GM13977 (cell line): ENCODE measurements at regions not wholly inside any gene's neighbourhood (a gene's known extent, or its start where the extent isn't known, plus 50 kb on each side); places are given as distances from the start of the nearest gene placed in this dataset.
"Not testable (repeated sequence)": the region's sequence is repeated elsewhere in the genome, so short reads cannot be mapped to it uniquely, and the experiment has no call there.

Experiments
- DNase-seq: peaks from one replicate; pipeline ENCODE4 v3.0.0; 2012; ENCODE audit warnings: low spot score
- in situ Hi-C: fragments of 300-500 bp; cut with MboI; formaldehyde crosslinking; loops from one replicate; pipeline ENCODE4 v1.12.0; 2022; ENCODE audit warnings: low sequenced_read_pairs, low pct_unique_long_range_greater_than_20kb, mixed read lengths, inconsistent platforms; ENCODE audit not compliant: unreplicated experiment
- TF ChIP-seq, protein P1 (sequence below): IDR thresholded peaks from 2 replicates; pipeline ENCODE4 v1.5.1; 2012; ENCODE audit warnings: mild to moderate bottlenecking, control low read depth; ENCODE audit not compliant: insufficient read depth; ENCODE audit errors: extremely low read depth, missing control alignments

DNA sequence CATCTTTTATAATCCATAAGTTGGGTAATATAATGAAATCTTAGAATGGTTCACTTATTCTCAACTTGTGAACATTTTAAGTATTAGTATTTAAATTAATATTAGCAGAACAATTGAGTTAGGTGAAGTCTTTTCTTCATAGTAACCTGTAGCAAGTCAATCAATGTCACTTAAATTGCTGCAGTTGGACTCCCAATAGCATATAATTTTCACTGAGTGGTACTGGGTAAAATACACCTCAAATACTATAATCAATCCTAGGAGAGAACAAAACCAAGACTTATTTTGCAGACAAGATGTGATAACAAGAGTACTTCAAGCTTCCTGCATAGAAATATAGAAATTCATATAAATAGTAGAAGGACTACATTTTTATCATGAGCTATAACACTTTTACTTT is 677.9 kb upstream of the LRRN3 start:
- no peak for DNase-seq
- in situ Hi-C loops, result no loop called here
- TF ChIP-seq, protein P1, sequence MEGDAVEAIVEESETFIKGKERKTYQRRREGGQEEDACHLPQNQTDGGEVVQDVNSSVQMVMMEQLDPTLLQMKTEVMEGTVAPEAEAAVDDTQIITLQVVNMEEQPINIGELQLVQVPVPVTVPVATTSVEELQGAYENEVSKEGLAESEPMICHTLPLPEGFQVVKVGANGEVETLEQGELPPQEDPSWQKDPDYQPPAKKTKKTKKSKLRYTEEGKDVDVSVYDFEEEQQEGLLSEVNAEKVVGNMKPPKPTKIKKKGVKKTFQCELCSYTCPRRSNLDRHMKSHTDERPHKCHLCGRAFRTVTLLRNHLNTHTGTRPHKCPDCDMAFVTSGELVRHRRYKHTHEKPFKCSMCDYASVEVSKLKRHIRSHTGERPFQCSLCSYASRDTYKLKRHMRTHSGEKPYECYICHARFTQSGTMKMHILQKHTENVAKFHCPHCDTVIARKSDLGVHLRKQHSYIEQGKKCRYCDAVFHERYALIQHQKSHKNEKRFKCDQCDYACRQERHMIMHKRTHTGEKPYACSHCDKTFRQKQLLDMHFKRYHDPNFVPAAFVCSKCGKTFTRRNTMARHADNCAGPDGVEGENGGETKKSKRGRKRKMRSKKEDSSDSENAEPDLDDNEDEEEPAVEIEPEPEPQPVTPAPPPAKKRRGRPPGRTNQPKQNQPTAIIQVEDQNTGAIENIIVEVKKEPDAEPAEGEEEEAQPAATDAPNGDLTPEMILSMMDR, result no peak

DNA sequence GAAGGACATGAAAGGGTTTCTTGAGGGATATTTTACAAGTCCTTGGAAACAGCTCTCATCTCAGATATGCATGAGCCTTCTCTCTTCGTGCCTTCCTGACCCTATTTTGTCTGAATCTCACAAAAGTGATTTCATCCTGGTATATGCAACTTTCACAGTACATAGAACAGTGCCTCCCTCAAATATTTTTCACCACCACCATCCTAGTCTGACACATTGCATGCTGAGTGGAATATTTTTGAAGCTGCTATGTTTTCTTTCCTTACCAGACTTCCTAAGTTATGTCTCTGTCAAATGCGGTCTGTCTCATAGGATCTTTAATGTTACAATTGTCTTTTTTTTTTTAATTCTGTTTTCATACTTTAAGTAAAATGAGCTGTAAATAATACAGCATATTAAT is 673.3 kb upstream of the LRRN3 start:
- TF ChIP-seq, protein P1, result no peak
- in situ Hi-C loops, result no loop called here

DNA sequence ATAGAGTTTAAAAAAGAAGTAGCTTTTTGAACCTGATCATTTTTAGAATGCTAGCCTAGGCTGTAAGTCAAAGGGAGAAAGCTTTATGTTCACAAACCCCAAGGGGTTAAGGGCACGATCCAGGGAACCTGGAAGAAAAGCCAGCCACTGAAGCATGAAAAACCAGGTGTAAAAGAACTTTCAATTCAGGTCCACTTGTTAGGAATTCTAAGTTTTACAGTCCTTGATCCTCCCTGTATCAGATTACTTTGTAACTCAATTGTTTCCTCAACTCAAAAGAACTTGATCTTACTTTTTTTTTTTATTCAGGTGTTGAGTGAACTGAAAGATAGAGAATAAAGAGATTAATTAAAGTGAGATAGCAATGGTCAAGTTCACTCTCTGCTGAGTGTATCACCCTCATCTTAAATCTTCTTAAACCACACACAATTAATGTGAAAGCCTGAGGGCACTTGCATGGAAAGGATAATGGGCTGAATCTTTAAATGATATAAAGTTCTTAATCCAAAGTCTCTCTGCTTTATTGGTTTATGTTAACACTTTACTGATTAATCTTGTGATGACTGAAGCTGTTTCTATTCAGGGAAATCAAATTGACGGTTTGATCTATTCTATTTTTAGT is 672.2 kb upstream of the LRRN3 start:
- no peak for DNase-seq
- in situ Hi-C loops, result no loop called here
- TF ChIP-seq, protein P1, result no peak

More for the DNA sequence above, 673.3 kb upstream of the LRRN3 start:
- no peak for DNase-seq

DNA sequence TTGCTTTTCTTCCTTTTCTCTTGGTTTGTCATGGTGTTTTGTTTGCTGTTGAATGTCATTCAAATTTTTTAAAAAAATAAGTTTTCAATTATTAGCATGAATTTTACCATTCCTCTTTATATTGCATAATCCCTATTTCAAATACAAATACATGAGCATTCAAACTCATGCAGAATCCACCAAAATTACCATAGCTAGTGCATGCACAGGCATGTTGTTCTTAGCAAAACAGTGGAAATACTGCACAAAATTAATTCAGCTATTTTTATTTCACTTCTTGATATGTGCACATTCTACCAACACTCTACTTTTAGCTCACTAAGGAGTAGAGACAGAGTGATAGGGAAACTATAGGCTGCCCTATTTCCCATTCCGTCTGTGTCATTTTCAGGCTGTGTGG is 670.1 kb upstream of the LRRN3 start:
- no peak for DNase-seq
- in situ Hi-C loops, result no loop called here
- TF ChIP-seq, protein P1, result no peak

DNA sequence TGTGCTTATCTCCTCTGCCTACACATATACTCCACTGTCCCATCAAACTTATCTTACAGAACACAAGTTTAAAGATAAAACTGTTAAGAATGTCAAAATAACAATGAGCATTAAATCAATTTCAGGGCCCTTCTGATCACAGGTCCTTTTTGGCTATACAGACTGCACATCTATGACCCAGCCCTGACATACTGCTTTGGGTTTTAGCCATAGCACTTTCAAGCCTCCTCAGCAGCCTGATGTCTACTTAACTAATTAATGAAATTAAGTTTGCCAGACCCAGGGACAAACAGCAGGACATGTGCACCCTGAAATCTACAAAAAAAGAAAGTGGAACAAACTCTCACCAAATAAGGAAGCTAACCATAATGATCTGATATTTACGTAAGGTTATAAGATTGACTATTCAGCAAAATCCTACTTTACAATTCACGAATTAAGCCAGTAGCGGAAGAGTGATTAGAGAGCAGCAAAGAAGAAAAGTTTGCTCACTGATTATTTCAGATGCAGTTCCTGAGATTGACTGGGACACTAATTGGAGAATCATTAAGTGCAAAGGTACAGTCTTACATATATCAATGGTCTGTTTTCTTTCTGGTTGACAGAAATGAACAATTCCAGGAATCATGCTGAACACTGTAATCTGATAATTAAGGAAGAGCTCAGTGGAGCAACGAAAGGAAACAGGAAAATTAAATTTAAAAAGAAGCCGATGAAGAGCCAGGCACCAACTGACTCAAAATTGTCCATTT is 669.3 kb upstream of the LRRN3 start:
- no peak for DNase-seq
- in situ Hi-C loops, result no loop called here
- TF ChIP-seq, protein P1, result no peak

DNA sequence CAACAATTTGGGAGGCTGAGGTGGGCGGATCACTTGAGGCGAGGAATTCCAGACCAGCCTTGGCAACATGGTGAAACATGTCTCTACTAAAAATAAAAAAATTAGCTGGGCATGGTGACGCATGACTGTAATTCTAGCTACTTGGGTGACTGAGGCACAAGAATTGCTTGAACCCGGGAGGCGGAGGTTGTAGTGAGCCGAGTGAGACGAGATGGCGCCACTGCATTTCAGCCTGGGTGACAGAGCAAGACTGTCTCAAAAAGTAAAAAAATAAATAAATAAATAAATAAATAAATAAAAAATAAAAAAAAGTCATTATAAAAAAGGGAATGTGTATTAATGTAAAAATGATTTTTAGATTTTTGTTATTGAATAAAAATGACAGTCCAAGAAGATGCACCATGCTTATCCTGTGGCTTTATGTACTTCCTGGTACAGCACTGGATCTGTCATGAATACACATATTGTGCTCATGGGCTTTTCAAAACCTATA is 658.8 kb upstream of the LRRN3 start:
- no peak for DNase-seq
- in situ Hi-C loops, result no loop called here
- TF ChIP-seq, protein P1, result no peak

DNA sequence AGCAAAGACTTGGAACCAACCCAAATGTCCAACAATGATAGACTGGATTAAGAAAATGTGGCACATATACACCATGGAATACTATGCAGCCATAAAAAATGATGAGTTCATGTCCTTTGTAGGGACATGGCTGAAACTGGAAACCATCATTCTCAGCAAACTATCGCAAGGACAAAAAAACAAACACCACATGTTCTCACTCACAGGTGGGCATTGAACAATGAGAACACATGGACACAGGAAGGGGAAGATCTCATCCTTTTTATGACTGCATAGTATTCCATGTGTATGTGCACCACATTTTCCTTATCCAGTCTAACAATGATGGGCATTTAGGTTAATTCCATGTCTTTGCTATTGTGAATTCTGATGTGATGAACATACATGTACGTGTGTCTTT is 652.0 kb upstream of the LRRN3 start:
- DNase-seq, in situ Hi-C loops: not testable (repeated sequence)
